Keratinocyte (primary cell): ENCODE measurements at regions not wholly inside any gene's neighbourhood (a gene's known extent, or its start where the extent isn't known, plus 50 kb on each side); places are given as distances from the start of the nearest gene placed in this dataset.

ENCODE experiments used
- DNase-seq: peaks from one replicate; pipeline ENCODE4 v3.0.0-alpha.2; 2011; ENCODE audit warnings: low read depth, missing footprints, low spot score
- FAIRE-seq: peaks from 2 replicates; lab custom pipeline; 2011; peaks lifted over from hg19 to GRCh38; lab: Jason Lieb, UNC
- H2AFZ ChIP-seq: 2 replicates; pipeline ENCODE4 v1.6.0; 2012; ENCODE audit warnings: low read length, control low read depth, inconsistent platforms; ENCODE audit not compliant: control insufficient read depth
- H3K27ac ChIP-seq: 2 replicates; pipeline ENCODE4 v1.5.1; 2011; ENCODE audit warnings: low read length; ENCODE audit not compliant: control insufficient read depth, insufficient read depth
- H3K27me3 ChIP-seq: 3 replicates; pipeline ENCODE4 v1.6.0; 2011; ENCODE audit warnings: low read length; ENCODE audit not compliant: control insufficient read depth, insufficient read depth; ENCODE audit errors: extremely low read depth
- H3K36me3 ChIP-seq, 2 experiments: 2 replicates in 1 of 2; 3 replicates in 1 of 2; pipeline ENCODE4 v1.5.1; 2011; ENCODE audit warnings: low read length in 2 of 2, mild to moderate bottlenecking in 1 of 2; ENCODE audit not compliant: control insufficient read depth in 2 of 2, insufficient read depth in 2 of 2; ENCODE audit errors: extremely low read depth in 1 of 2
- H3K4me1 ChIP-seq: 3 replicates; pipeline ENCODE4 v1.5.1; 2011; ENCODE audit warnings: low read length; ENCODE audit not compliant: control insufficient read depth, insufficient read depth; ENCODE audit errors: extremely low read depth
- H3K4me2 ChIP-seq: 3 replicates; pipeline ENCODE4 v1.6.0; 2011; ENCODE audit warnings: low read depth, low read length; ENCODE audit not compliant: control insufficient read depth, insufficient read depth; ENCODE audit errors: extremely low read depth
- H3K4me3 ChIP-seq, 3 experiments: fragments of 200-600 bp in 1 of 3; sonication (generic) in 1 of 3; 2 replicates in 2 of 3; 3 replicates in 1 of 3; pipeline ENCODE4 v1.5.1; 2011 to 2016; ENCODE audit warnings: low read length in 3 of 3, mild to moderate bottlenecking in 3 of 3, control low read depth in 2 of 3, inconsistent platforms in 1 of 3, low read depth in 1 of 3, mixed read lengths in 1 of 3, mixed run types in 1 of 3, moderate library complexity in 1 of 3; ENCODE audit not compliant: control insufficient read depth in 2 of 3, insufficient read depth in 2 of 3; ENCODE audit errors: extremely low read depth in 1 of 3
- H3K79me2 ChIP-seq: 2 replicates; pipeline ENCODE4 v1.6.0; 2012; ENCODE audit warnings: low read length; ENCODE audit not compliant: control insufficient read depth, insufficient read depth
- H3K9ac ChIP-seq: 3 replicates; pipeline ENCODE4 v1.6.0; 2011; ENCODE audit warnings: low read length; ENCODE audit not compliant: control insufficient read depth, insufficient read depth; ENCODE audit errors: extremely low read depth
- H3K9me1 ChIP-seq: 3 replicates; pipeline ENCODE4 v1.6.0; 2011; ENCODE audit warnings: low read length; ENCODE audit not compliant: control insufficient read depth, insufficient read depth; ENCODE audit errors: extremely low read depth
- H3K9me3 ChIP-seq: 2 replicates; pipeline ENCODE4 v1.5.1; 2012; ENCODE audit warnings: low read depth, low read length; ENCODE audit not compliant: control insufficient read depth
- H4K20me1 ChIP-seq: 3 replicates; pipeline ENCODE4 v1.6.0; 2011; ENCODE audit warnings: low read length; ENCODE audit not compliant: control insufficient read depth, insufficient read depth; ENCODE audit errors: extremely low read depth
- CTCF ChIP-seq, 3 experiments: IDR thresholded peaks in 1 of 3; conservative IDR thresholded peaks in 1 of 3; optimal IDR thresholded peaks in 1 of 3; 2 replicates in 2 of 3; 3 replicates in 1 of 3; pipeline versions ENCODE3 to v1.5.1; 2011; ENCODE audit warnings: low read length in 3 of 3, mild to moderate bottlenecking in 3 of 3, moderate library complexity in 2 of 3, control low read depth in 1 of 3, inconsistent platforms in 1 of 3; ENCODE audit not compliant: insufficient read depth in 2 of 3; ENCODE audit errors: extremely low read depth in 1 of 3
- EZH2 ChIP-seq: IDR thresholded peaks from one replicate; pipeline ENCODE4 v1.6.1; 2012; ENCODE audit warnings: inconsistent platforms, mild to moderate bottlenecking, low read length, moderate library complexity
- dilution Hi-C: fragments of 300-500 bp; cut with MboI; formaldehyde crosslinking; loops from one replicate; pipeline ENCODE4 v1.7.0; 2020; ENCODE audit warnings: low sequenced_read_pairs; ENCODE audit not compliant: extremely low pct_ligation_motif_present

- Histone ChIP-seq H2AFZ (no peak overlapping the region), H3K9me1 (no peaks in the 10 kb centered on the region), H3K79me2 (no peaks in the 10 kb centered on the region), H3K9ac (no peak overlapping the region), H3K27ac (no peak overlapping the region), H3K27me3 (no peaks in the 10 kb centered on the region), H3K9me3 (no peaks in the 10 kb centered on the region), H4K20me1 (no peaks in the 10 kb centered on the region), H3K4me1 (no peaks in the 10 kb centered on the region), H3K4me2 (no peak overlapping the region), H3K4me3 (no peak overlapping the region), H3K36me3 (no peaks in the 10 kb centered on the region)
- no peak for DNase-seq
- TF ChIP-seq CTCF (optimal IDR thresholded peaks at IDR 0.05 in 1 of 3, IDR thresholded peaks at IDR 0.05 in 1 of 3, conservative IDR thresholded peaks at IDR 0.05 in 1 of 3; ENCODE audit: extremely low read depth in 1 of 3, insufficient read depth in 2 of 3, low read length in 3 of 3) (no peak), EZH2 (no peak)
- dilution Hi-C loops, result no loop called here
- FAIRE-seq, result no peak
These were observed 428.8 kb downstream of the CAAP1 start for GRCh38 chr9:26463837-26464236.

GRCh38 chr9:26462751-26463150 lies 429.9 kb downstream of the CAAP1 start:
- Histone ChIP-seq H3K9ac (no peak overlapping the region), H3K36me3 (no peaks in the 10 kb centered on the region), H3K4me3 (no peak overlapping the region), H3K27ac (no peak overlapping the region), H3K9me3 (no peaks in the 10 kb centered on the region), H3K9me1 (no peaks in the 10 kb centered on the region), H3K79me2 (no peaks in the 10 kb centered on the region), H3K27me3 (no peaks in the 10 kb centered on the region), H2AFZ (no peak overlapping the region), H4K20me1 (no peaks in the 10 kb centered on the region), H3K4me2 (no peak overlapping the region), H3K4me1 (no peaks in the 10 kb centered on the region)
- DNase-seq (no peak), FAIRE-seq (no peak)
- TF ChIP-seq CTCF (optimal IDR thresholded peaks at IDR 0.05 in 1 of 3, IDR thresholded peaks at IDR 0.05 in 1 of 3, conservative IDR thresholded peaks at IDR 0.05 in 1 of 3; ENCODE audit: extremely low read depth in 1 of 3, insufficient read depth in 2 of 3, low read length in 3 of 3) (no peak), EZH2 (no peak)
- dilution Hi-C loops, result no loop called here
